Ishikawa (cell line): ENCODE measurements at regions not wholly inside any gene's neighbourhood (a gene's known extent, or its start where the extent isn't known, plus 50 kb on each side); places are given as distances from the start of the nearest gene placed in this dataset.

Source experiments
- CEBPB ChIP-seq: IDR thresholded peaks from 2 replicates; pipeline ENCODE4 v1.6.1; 2012
- CREB1 ChIP-seq: IDR thresholded peaks from 2 replicates; pipeline ENCODE4 v1.6.1; 2012; ENCODE audit warnings: low read depth
- EGR1 ChIP-seq: IDR thresholded peaks from 2 replicates; pipeline ENCODE4 v1.6.1; 2012
- EP300 ChIP-seq: IDR thresholded peaks from 2 replicates; pipeline ENCODE4 v1.6.1; 2012; ENCODE audit warnings: borderline replicate concordance
- FOXM1 ChIP-seq: IDR thresholded peaks from 2 replicates; pipeline ENCODE4 v1.6.1; 2012; ENCODE audit warnings: low read depth, borderline replicate concordance
- NFIC ChIP-seq: IDR thresholded peaks from 2 replicates; pipeline ENCODE4 v1.6.1; 2012
- RAD21 ChIP-seq: IDR thresholded peaks from 2 replicates; pipeline ENCODE4 v1.6.1; 2012; ENCODE audit warnings: low read depth
- TAF1 ChIP-seq: IDR thresholded peaks from 2 replicates; pipeline ENCODE4 v1.6.1; 2012; ENCODE audit warnings: low read depth, mild to moderate bottlenecking
- TCF12 ChIP-seq: IDR thresholded peaks from 2 replicates; pipeline ENCODE4 v1.6.1; 2012; ENCODE audit warnings: low read depth
- TEAD4 ChIP-seq: IDR thresholded peaks from 2 replicates; pipeline ENCODE4 v1.6.1; 2012
- YY1 ChIP-seq: IDR thresholded peaks from 2 replicates; pipeline ENCODE4 v1.6.1; 2012; ENCODE audit warnings: low read depth
- ZBTB7A ChIP-seq: IDR thresholded peaks from 2 replicates; pipeline ENCODE4 v1.6.1; 2012; ENCODE audit warnings: low read depth
- TF ChIP-seq, protein P1 (sequence below): IDR thresholded peaks from 2 replicates; pipeline ENCODE4 v1.6.1; 2012
- TF ChIP-seq, protein P2 (sequence below): IDR thresholded peaks from 2 replicates; pipeline ENCODE4 v1.6.1; 2012
- TF ChIP-seq, protein P3 (sequence below): IDR thresholded peaks from 2 replicates; pipeline ENCODE4 v1.6.1; 2012; ENCODE audit warnings: low read depth, mild to moderate bottlenecking

DNA sequence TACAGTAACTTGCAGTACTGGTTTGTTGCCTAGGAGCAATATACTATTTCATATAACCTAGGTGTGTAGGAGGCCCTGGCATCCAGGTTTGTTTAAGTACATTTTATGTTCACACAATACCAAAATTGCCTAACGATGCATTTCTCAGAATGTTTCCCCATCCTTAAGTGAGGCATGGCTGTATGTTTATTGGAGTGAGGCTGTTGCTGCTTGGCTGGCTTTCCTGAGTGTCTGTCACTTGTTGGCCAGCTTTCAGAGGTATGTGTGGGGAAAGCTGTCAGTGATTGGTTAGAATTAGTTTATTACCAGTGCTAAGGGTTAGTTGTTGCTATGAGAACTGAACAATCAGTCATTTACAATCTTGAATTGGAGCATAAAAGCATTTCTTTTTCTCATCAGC lies 154.1 kb upstream of the CDH12 start:
- TF ChIP-seq YY1, result no peak
- no peak for TF ChIP-seq FOXM1
- TF ChIP-seq CREB1, result no peak
- no peak for TF ChIP-seq NFIC
- TF ChIP-seq TEAD4, result no peak
- TF ChIP-seq TAF1, result no peak
- no peak for TF ChIP-seq EP300
- TF ChIP-seq, protein P1, sequence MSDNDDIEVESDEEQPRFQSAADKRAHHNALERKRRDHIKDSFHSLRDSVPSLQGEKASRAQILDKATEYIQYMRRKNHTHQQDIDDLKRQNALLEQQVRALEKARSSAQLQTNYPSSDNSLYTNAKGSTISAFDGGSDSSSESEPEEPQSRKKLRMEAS, result no peak
- TF ChIP-seq, protein P2, sequence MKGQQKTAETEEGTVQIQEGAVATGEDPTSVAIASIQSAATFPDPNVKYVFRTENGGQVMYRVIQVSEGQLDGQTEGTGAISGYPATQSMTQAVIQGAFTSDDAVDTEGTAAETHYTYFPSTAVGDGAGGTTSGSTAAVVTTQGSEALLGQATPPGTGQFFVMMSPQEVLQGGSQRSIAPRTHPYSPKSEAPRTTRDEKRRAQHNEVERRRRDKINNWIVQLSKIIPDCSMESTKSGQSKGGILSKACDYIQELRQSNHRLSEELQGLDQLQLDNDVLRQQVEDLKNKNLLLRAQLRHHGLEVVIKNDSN, result no peak
- TF ChIP-seq, protein P3, sequence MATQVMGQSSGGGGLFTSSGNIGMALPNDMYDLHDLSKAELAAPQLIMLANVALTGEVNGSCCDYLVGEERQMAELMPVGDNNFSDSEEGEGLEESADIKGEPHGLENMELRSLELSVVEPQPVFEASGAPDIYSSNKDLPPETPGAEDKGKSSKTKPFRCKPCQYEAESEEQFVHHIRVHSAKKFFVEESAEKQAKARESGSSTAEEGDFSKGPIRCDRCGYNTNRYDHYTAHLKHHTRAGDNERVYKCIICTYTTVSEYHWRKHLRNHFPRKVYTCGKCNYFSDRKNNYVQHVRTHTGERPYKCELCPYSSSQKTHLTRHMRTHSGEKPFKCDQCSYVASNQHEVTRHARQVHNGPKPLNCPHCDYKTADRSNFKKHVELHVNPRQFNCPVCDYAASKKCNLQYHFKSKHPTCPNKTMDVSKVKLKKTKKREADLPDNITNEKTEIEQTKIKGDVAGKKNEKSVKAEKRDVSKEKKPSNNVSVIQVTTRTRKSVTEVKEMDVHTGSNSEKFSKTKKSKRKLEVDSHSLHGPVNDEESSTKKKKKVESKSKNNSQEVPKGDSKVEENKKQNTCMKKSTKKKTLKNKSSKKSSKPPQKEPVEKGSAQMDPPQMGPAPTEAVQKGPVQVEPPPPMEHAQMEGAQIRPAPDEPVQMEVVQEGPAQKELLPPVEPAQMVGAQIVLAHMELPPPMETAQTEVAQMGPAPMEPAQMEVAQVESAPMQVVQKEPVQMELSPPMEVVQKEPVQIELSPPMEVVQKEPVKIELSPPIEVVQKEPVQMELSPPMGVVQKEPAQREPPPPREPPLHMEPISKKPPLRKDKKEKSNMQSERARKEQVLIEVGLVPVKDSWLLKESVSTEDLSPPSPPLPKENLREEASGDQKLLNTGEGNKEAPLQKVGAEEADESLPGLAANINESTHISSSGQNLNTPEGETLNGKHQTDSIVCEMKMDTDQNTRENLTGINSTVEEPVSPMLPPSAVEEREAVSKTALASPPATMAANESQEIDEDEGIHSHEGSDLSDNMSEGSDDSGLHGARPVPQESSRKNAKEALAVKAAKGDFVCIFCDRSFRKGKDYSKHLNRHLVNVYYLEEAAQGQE, result no peak
- TF ChIP-seq ZBTB7A, result no peak
- no peak for TF ChIP-seq TCF12
- no peak for TF ChIP-seq CEBPB

DNA sequence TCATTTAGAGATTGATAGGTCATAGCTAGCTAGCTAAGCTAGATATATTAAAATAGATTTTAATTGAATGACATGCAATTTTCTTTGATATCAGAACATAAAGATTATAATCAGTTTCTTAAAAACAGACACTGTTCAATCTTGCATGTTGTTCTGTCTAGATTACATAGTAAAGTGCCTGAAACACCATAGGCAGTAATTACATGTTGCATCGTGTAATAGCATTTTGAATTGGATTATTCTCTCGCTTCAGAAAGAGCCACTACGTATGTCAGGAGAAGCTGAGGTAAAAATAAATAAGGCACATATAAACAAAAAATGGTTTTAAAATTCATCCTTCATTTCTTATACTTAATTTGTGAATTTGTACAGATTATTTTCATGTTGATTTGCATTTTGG lies 148.0 kb upstream of the CDH12 start:
- TF ChIP-seq CREB1, result no peak
- TF ChIP-seq RAD21, result no peak
- TF ChIP-seq, protein P3, result no peak
- no peak for TF ChIP-seq CEBPB
- TF ChIP-seq TAF1, result no peak
- TF ChIP-seq TEAD4, result no peak
- no peak for TF ChIP-seq ZBTB7A
- no peak for TF ChIP-seq YY1

DNA sequence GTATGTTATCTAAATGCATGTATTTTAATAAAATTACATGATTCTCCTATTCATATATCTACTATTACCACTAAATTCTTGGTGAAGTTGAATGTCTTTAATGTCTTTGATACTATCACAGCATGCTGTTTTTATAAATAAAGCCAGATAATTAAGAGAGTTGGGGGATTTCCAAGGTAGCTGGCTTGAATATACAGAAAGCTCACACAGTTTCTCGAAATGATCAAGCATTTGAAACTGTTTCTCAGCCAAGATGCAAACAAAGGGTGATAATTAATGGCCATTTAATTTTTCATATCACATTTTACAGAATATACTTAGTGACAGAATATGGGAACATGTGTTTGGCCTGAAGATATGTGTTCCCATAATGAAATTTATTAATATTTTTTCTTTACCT lies 145.6 kb upstream of the CDH12 start:
- TF ChIP-seq YY1, result no peak
- TF ChIP-seq, protein P2, result no peak
- TF ChIP-seq, protein P3, result no peak
- TF ChIP-seq CEBPB, result no peak
- no peak for TF ChIP-seq EGR1
- TF ChIP-seq EP300, result no peak
- TF ChIP-seq RAD21, result no peak
- TF ChIP-seq, protein P1, result no peak

DNA sequence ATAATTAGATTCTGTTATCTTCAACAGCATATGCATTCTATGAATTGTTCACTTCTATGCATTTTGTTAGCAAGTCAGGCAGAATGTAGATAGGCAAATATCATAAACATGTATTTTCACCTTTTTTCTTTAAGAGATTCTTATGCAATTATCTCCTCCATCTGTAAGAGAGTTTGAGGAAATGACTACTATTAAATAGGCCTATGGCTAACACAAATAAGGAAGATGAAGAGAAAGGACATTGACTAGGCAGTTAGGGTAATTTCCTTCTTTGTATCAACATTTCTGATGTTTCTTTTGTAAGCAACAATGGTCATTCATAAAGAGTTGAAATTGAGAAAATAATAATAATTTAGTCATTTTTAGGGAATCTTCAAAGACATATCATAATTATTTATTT lies 145.2 kb upstream of the CDH12 start:
- no peak for TF ChIP-seq EGR1
- TF ChIP-seq CREB1, result no peak
- TF ChIP-seq, protein P3, result no peak
- no peak for TF ChIP-seq RAD21
- no peak for TF ChIP-seq CEBPB
- TF ChIP-seq EP300, result no peak
- TF ChIP-seq TCF12, result no peak
- no peak for TF ChIP-seq NFIC
- TF ChIP-seq ZBTB7A, result no peak
- TF ChIP-seq, protein P2, result no peak
- TF ChIP-seq TAF1, result no peak
- TF ChIP-seq TEAD4, result no peak
- TF ChIP-seq YY1, result no peak
- TF ChIP-seq, protein P1, result no peak
- no peak for TF ChIP-seq FOXM1
